ENCODE measurements at regions not wholly inside any gene's neighbourhood (a gene's known extent, or its start where the extent isn't known, plus 50 kb on each side); places are given as distances from the start of the nearest gene placed in this dataset.

DNA sequence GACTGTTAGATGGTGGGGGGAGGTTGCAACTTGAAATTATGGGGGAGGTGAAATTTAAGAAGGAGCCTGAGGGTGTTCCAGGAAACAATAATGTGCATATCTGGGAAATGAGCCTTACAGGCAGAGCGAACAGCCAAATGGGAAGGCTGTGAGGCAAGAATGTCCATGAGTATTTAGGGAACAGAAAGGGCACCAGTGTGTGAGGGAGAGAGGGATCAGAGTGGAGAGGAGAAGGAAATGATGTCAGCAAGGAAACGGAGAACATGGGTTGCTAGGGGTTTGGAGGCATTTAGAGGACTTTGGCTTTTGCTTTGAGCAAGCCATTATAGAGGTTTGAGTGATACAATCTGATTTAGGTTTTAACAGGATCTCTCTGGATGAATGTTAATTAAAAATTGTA lies 285.4 kb downstream of the TLE4 start:
- DNase-seq (ENCODE audit: low spot score) = no peak
- ChIA-PET CTCF (no interaction called here), POLR2A (ENCODE audit: low non-redundant PET) (no interaction called here)

DNA sequence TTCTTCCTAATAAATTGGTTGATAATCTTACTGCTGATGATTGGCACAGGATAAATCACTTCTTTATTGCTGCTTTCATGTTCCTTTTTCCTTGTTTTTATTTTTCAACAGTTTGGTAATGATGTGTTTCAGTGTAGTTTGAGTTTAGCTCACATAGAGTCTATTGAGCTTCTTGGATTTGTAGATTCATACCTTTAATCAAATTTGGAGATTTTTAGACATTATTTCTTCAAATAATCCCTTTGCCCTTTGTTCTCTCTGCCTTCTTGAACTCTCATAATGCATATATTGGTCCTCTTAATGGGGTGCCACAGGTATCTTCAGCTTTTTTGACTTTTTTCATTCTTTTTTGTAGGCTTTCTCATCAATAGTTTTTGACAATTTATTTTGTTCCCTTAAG lies 275.3 kb downstream of the TLE4 start:
- no peak overlapping the region for H3K27ac ChIP-seq
- CTCF ChIA-PET = no interaction called here
- POLR2A ChIA-PET (ENCODE audit: low non-redundant PET) = no interaction called here
- no peak for DNase-seq (ENCODE audit: low spot score)
- no peak for TF ChIP-seq CTCF (conservative IDR thresholded peaks at IDR 0.05; ENCODE audit: low read depth)

More for the DNA sequence above, 285.4 kb downstream of the TLE4 start:
- TF ChIP-seq CTCF (conservative IDR thresholded peaks at IDR 0.05; ENCODE audit: low read depth) = no peak
- H3K27ac ChIP-seq = no peak overlapping the region

DNA sequence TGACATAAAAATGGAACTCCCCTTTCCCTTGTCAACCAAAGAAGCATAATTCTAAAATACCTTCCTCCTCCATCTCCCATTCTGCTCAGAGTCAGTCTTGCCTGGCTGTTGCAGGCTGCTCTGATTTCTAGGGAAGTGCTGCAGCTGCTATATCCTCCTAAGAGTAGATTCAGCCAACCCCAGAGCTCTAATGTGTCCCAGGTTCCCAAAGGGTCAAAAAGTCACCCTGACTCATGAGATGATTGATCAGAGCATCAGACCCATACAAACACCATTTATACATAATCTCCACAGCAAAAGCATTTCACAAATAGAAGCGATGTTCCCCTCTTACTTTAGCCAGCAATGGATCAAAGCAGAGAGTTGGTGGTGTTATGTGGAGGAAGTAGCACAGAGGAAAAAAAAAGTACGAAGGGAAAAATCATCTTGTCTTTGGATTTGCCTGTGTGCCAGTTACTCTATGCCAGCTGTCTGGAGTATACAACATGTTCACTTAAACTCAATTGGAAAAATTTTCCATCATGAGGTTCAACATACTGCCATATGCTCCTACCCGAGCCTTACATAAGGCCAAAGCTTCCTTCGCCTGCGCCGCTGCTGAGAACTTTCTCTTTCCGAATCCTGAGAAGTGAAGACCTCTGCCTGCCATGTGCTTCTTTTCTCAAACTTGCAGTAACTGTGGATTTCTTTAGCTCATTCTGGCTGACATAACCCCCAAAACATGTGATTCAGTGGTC lies 258.0 kb downstream of the TLE4 start:
- no peak for TF ChIP-seq CTCF (conservative IDR thresholded peaks at IDR 0.05; ENCODE audit: low read depth)
- ChIA-PET CTCF (no interaction called here), POLR2A (ENCODE audit: low non-redundant PET) (no interaction called here)
- H3K27ac ChIP-seq = no peak overlapping the region
- DNase-seq (ENCODE audit: low spot score) = no peak

GRCh38 chr9:79824265-79824664 lies 252.5 kb downstream of the TLE4 start:
- POLR2A ChIA-PET (ENCODE audit: low non-redundant PET) = no interaction called here
- H3K27ac ChIP-seq = no peak overlapping the region
- no peak for TF ChIP-seq CTCF (conservative IDR thresholded peaks at IDR 0.05; ENCODE audit: low read depth)
- CTCF ChIA-PET = interaction anchor here (0.6 kb wide), 1 partner anchor 19 kb away, joined by 3 read pairs; no protein-coding TSS in a partner anchor
- DNase-seq (ENCODE audit: low spot score) = no peak

GRCh38 chr9:79817438-79818004 lies 245.8 kb downstream of the TLE4 start:
- CTCF ChIA-PET = no interaction called here

GRCh38 chr9:79813258-79813638 lies 241.5 kb downstream of the TLE4 start:
- no peak for TF ChIP-seq CTCF (conservative IDR thresholded peaks at IDR 0.05; ENCODE audit: low read depth)
- POLR2A ChIA-PET (ENCODE audit: low non-redundant PET) = no interaction called here
- CTCF ChIA-PET = interaction anchor here (0.7 kb wide), 1 partner anchor 15 kb away, joined by 3 read pairs; no protein-coding TSS in a partner anchor
- DNase-seq (ENCODE audit: low spot score) = no peak
- H3K27ac ChIP-seq = no peak overlapping the region

More at GRCh38 chr9:79817438-79818004, 245.8 kb downstream of the TLE4 start:
- POLR2A ChIA-PET (ENCODE audit: low non-redundant PET) = no interaction called here
- TF ChIP-seq CTCF (conservative IDR thresholded peaks at IDR 0.05; ENCODE audit: low read depth) = no peak
- H3K27ac ChIP-seq = no peak overlapping the region
- DNase-seq (ENCODE audit: low spot score) = no peak
